ENCODE measurements at regions not wholly inside any gene's neighbourhood (a gene's known extent, or its start where the extent isn't known, plus 50 kb on each side); places are given as distances from the start of the nearest gene placed in this dataset.

- H3K27ac ChIP-seq (ENCODE audit: low read length) = no peak overlapping the region
- H3K4me3 ChIP-seq (ENCODE audit: low read length) = no peak overlapping the region
Measured at GRCh38 chr2:136219341-136219740, 101.4 kb upstream of the CXCR4 start.

GRCh38 chr2:136217996-136218395 is 100.0 kb upstream of the CXCR4 start:
- no peak overlapping the region for H2AFZ ChIP-seq (ENCODE audit: low read depth, low read length)
- H3K27me3 ChIP-seq (ENCODE audit: insufficient read depth, low read depth, low read length) = no peaks in the 10 kb centered on the region
- no peaks in the 10 kb centered on the region for H4K20me1 ChIP-seq (ENCODE audit: insufficient read depth)
- no peaks in the 10 kb centered on the region for H3F3A ChIP-seq (ENCODE audit: insufficient read depth, low read length, poor library complexity, severe bottlenecking)
- H3K4me3 ChIP-seq (ENCODE audit: low read length) = no peak overlapping the region
- no peaks in the 10 kb centered on the region for H3K79me2 ChIP-seq (replicated peaks; ENCODE audit: insufficient read depth, low read length)
- no peak overlapping the region for H3K27ac ChIP-seq (ENCODE audit: low read length)
- H3K4me2 ChIP-seq (ENCODE audit: low read length) = no peak overlapping the region
- H3K9me2 ChIP-seq (ENCODE audit: insufficient read depth, low read length) = no peaks in the 10 kb centered on the region
- H3K36me3 ChIP-seq (ENCODE audit: insufficient read depth, low read length) = no peaks in the 10 kb centered on the region
- no peak overlapping the region for H3K9ac ChIP-seq (ENCODE audit: low read length)
- no peaks in the 10 kb centered on the region for H3K9me3 ChIP-seq (ENCODE audit: low read length)
- TF ChIP-seq EP300 (conservative IDR thresholded peaks at IDR 0.05; ENCODE audit: poor library complexity, severe bottlenecking) (no peak), SMC3 (conservative IDR thresholded peaks at IDR 0.05; ENCODE audit: poor library complexity) (no peak), REST (IDR thresholded peaks at IDR 0.05; ENCODE audit: borderline replicate concordance) (no peak), RAD21 (conservative IDR thresholded peaks at IDR 0.05) (no peak), EZH2 (IDR thresholded peaks at IDR 0.05; ENCODE audit: borderline replicate concordance, insufficient read depth, low read length, poor library complexity, severe bottlenecking) (no peak), MXI1 (conservative IDR thresholded peaks at IDR 0.05; ENCODE audit: poor library complexity, severe bottlenecking) (no peak)

More at GRCh38 chr2:136219341-136219740, 101.4 kb upstream of the CXCR4 start:
- H3K79me2 ChIP-seq (replicated peaks; ENCODE audit: insufficient read depth, low read length) = no peaks in the 10 kb centered on the region
- H2AFZ ChIP-seq (ENCODE audit: low read depth, low read length) = no peak overlapping the region
- no peaks in the 10 kb centered on the region for H3K9me2 ChIP-seq (ENCODE audit: insufficient read depth, low read length)
- no peak for TF ChIP-seq SMC3 (conservative IDR thresholded peaks at IDR 0.05; ENCODE audit: poor library complexity)
- TF ChIP-seq TAF1 (IDR thresholded peaks at IDR 0.05; ENCODE audit: low read depth) = no peak
- no peak for TF ChIP-seq EZH2 (IDR thresholded peaks at IDR 0.05; ENCODE audit: borderline replicate concordance, insufficient read depth, low read length, poor library complexity, severe bottlenecking)
- no peak for TF ChIP-seq MXI1 (conservative IDR thresholded peaks at IDR 0.05; ENCODE audit: poor library complexity, severe bottlenecking)
- TF ChIP-seq REST (IDR thresholded peaks at IDR 0.05; ENCODE audit: borderline replicate concordance) = no peak
- no peak for TF ChIP-seq POLR2AphosphoS5 (IDR thresholded peaks at IDR 0.05)
- no peak for TF ChIP-seq CTCF (IDR thresholded peaks at IDR 0.05; ENCODE audit: poor library complexity, severe bottlenecking)
- no peak for TF ChIP-seq EP300 (conservative IDR thresholded peaks at IDR 0.05; ENCODE audit: poor library complexity, severe bottlenecking)
- TF ChIP-seq RAD21 (conservative IDR thresholded peaks at IDR 0.05) = no peak
- no peaks in the 10 kb centered on the region for H3K9me3 ChIP-seq (ENCODE audit: low read length)
- no peaks in the 10 kb centered on the region for H4K20me1 ChIP-seq (ENCODE audit: insufficient read depth)
- H3K4me2 ChIP-seq (ENCODE audit: low read length) = no peak overlapping the region
- no peaks in the 10 kb centered on the region for H3K27me3 ChIP-seq (ENCODE audit: insufficient read depth, low read depth, low read length)
- H3K36me3 ChIP-seq (ENCODE audit: insufficient read depth, low read length) = no peaks in the 10 kb centered on the region
- no peak overlapping the region for H3K9ac ChIP-seq (ENCODE audit: low read length)
- H3F3A ChIP-seq (ENCODE audit: insufficient read depth, low read length, poor library complexity, severe bottlenecking) = no peaks in the 10 kb centered on the region

Measured in neural cell (in vitro differentiated cells).